Suprapubic skin (tissue), 4 donors: ENCODE measurements at regions not wholly inside any gene's neighbourhood (a gene's known extent, or its start where the extent isn't known, plus 50 kb on each side); places are given as distances from the start of the nearest gene placed in this dataset.

ENCODE experiments used
- DNase-seq, 2 donors: peaks; one replicate each; pipeline ENCODE4 v3.0.0-alpha.2; 2019; ENCODE audit warnings: low spot score in 2 of 2
- H3K27ac ChIP-seq: fragments of 200-600 bp; sonication (generic); one replicate; pipeline ENCODE4 v1.5.1; 2019
- H3K27me3 ChIP-seq: fragments of 200-600 bp; sonication (generic); one replicate; pipeline ENCODE4 v1.5.1; 2019
- H3K36me3 ChIP-seq: fragments of 200-600 bp; sonication (generic); one replicate; pipeline ENCODE4 v1.5.1; 2019
- H3K4me1 ChIP-seq: fragments of 200-600 bp; sonication (generic); one replicate; pipeline ENCODE4 v1.5.1; 2019
- H3K4me3 ChIP-seq: fragments of 200-600 bp; sonication (generic); one replicate; pipeline ENCODE4 v1.5.1; 2019; ENCODE audit warnings: mild to moderate bottlenecking
- H3K9me3 ChIP-seq: fragments of 200-600 bp; sonication (generic); one replicate; pipeline ENCODE4 v1.5.1; 2019
- CTCF ChIP-seq, 2 donors: fragments of 200-600 bp in 1 of 2; fragments of 450-650 bp in 1 of 2; sonication (generic) in 1 of 2; IDR thresholded peaks; one replicate each; pipeline ENCODE4 v1.5.1; 2016 to 2019; ENCODE audit warnings: antibody characterized with exemption in 2 of 2, mild to moderate bottlenecking in 1 of 2, moderate library complexity in 1 of 2
- EP300 ChIP-seq: sonication (generic); formaldehyde crosslinking; IDR thresholded peaks from one replicate; pipeline ENCODE4 v1.6.1; 2017; ENCODE audit warnings: antibody characterized with exemption
- POLR2A ChIP-seq, 2 donors: fragments of 450-650 bp; IDR thresholded peaks; one replicate each; pipeline ENCODE4 v1.6.1; 2017; ENCODE audit warnings: antibody characterized with exemption in 2 of 2, mild to moderate bottlenecking in 2 of 2, moderate library complexity in 2 of 2
- POLR2AphosphoS5 ChIP-seq, 3 donors: sonication (generic); formaldehyde crosslinking; IDR thresholded peaks; one replicate each; pipeline ENCODE4 v1.6.1; 2017; ENCODE audit warnings: antibody characterized with exemption in 3 of 3
- WGBS: methylation state at CpG from one replicate; pipeline ENCODE4 v1.1.5; 2018; 5-methylcytosine and 5-hydroxymethylcytosine counted together

- H3K9me3 ChIP-seq, result no peaks in the 10 kb centered on the region
Measured at GRCh38 chr20:40753472-40753871, 64.4 kb upstream of the MAFB start.

GRCh38 chr20:40754339-40754943 lies 65.4 kb upstream of the MAFB start:
- Histone ChIP-seq H3K9me3 (no peaks in the 10 kb centered on the region), H3K4me3 (no peak overlapping the region), H3K36me3 (no peaks in the 10 kb centered on the region), H3K27me3 (no peaks in the 10 kb centered on the region), H3K27ac (no peak overlapping the region), H3K4me1 (peaks cover 9% of the 10 kb centered on the region)
- WGBS, result 19% methylated on average over 5 of the region's 6 CpGs
- DNase-seq, result no peak
- no peak for TF ChIP-seq POLR2AphosphoS5 (IDR thresholded peaks at IDR 0.05)
- no peak for TF ChIP-seq POLR2A (IDR thresholded peaks at IDR 0.05)
- no peak for TF ChIP-seq CTCF (IDR thresholded peaks at IDR 0.05)
- TF ChIP-seq EP300, result no peak

More at GRCh38 chr20:40753472-40753871, 64.4 kb upstream of the MAFB start:
- Histone ChIP-seq H3K27ac (no peak overlapping the region), H3K4me3 (no peak overlapping the region), H3K36me3 (no peaks in the 10 kb centered on the region), H3K27me3 (no peaks in the 10 kb centered on the region), H3K4me1 (peaks cover 9% of the 10 kb centered on the region)
- TF ChIP-seq EP300, result no peak
- WGBS, result 91% methylated on average over 4 of the region's 4 CpGs
- DNase-seq, result no peak

- no peak overlapping the region for H3K4me3 ChIP-seq
- H3K27ac ChIP-seq, result no peak overlapping the region
- peaks cover 9% of the 10 kb centered on the region for H3K4me1 ChIP-seq
- DNase-seq, result no peak
- no peaks in the 10 kb centered on the region for H3K27me3 ChIP-seq
- H3K9me3 ChIP-seq, result no peaks in the 10 kb centered on the region
- TF ChIP-seq CTCF (IDR thresholded peaks at IDR 0.05) (no peak), POLR2A (IDR thresholded peaks at IDR 0.05) (no peak), EP300 (no peak), POLR2AphosphoS5 (IDR thresholded peaks at IDR 0.05) (no peak)
- no peaks in the 10 kb centered on the region for H3K36me3 ChIP-seq
Measured at GRCh38 chr20:40757087-40757486, 68.1 kb upstream of the MAFB start.

GRCh38 chr20:40758790-40759189 lies 69.8 kb upstream of the MAFB start:
- Histone ChIP-seq H3K27ac (no peak overlapping the region), H3K36me3 (no peaks in the 10 kb centered on the region), H3K27me3 (no peaks in the 10 kb centered on the region), H3K4me3 (no peak overlapping the region), H3K9me3 (no peaks in the 10 kb centered on the region), H3K4me1 (peaks cover 9% of the 10 kb centered on the region)
- 72% methylated on average over 2 of the region's 2 CpGs for WGBS
- DNase-seq, result no peak
- TF ChIP-seq POLR2AphosphoS5 (IDR thresholded peaks at IDR 0.05), result no peak
- TF ChIP-seq POLR2A (IDR thresholded peaks at IDR 0.05), result no peak
- TF ChIP-seq CTCF (IDR thresholded peaks at IDR 0.05), result no peak
- no peak for TF ChIP-seq EP300

- Histone ChIP-seq H3K27me3 (no peaks in the 10 kb centered on the region), H3K4me3 (no peak overlapping the region), H3K36me3 (no peaks in the 10 kb centered on the region), H3K27ac (no peak overlapping the region), H3K9me3 (no peaks in the 10 kb centered on the region), H3K4me1 (no peaks in the 10 kb centered on the region)
- TF ChIP-seq EP300, result no peak
- TF ChIP-seq POLR2AphosphoS5 (IDR thresholded peaks at IDR 0.05), result no peak
- no peak for TF ChIP-seq CTCF (IDR thresholded peaks at IDR 0.05)
- no peak for TF ChIP-seq POLR2A (IDR thresholded peaks at IDR 0.05)
- WGBS, result 14% methylated on average over 2 of the region's 3 CpGs
- DNase-seq, result no peak
Measured at GRCh38 chr20:40760399-40760798, 71.4 kb upstream of the MAFB start.
